Mesendoderm (in vitro differentiated cells): ENCODE measurements at regions not wholly inside any gene's neighbourhood (a gene's known extent, or its start where the extent isn't known, plus 50 kb on each side); places are given as distances from the start of the nearest gene placed in this dataset.

Experiments used
- DNase-seq: peaks from one replicate; pipeline ENCODE4 v3.0.0; 2013
- H2AK5ac ChIP-seq: 2 replicates; pipeline ENCODE4 v1.6.1; 2013; ENCODE audit warnings: low read length, inconsistent platforms
- H2BK120ac ChIP-seq: 2 replicates; pipeline ENCODE4 v1.6.1; 2013; ENCODE audit warnings: low read depth, mild to moderate bottlenecking, low read length, moderate library complexity, mixed read lengths
- H2BK15ac ChIP-seq: replicated peaks from 2 replicates; pipeline ENCODE4 v1.6.1; 2013; ENCODE audit warnings: low read depth, mild to moderate bottlenecking, moderate library complexity
- H2BK5ac ChIP-seq: 2 replicates; pipeline ENCODE4 v1.6.1; 2013; ENCODE audit warnings: low read length, inconsistent platforms
- H3K18ac ChIP-seq: 2 replicates; pipeline ENCODE4 v1.6.1; 2013; ENCODE audit warnings: mild to moderate bottlenecking, low read length, mixed read lengths
- H3K23ac ChIP-seq: one replicate; pipeline ENCODE4 v1.6.1; 2013; ENCODE audit warnings: low read length
- H3K27ac ChIP-seq: 2 replicates; pipeline ENCODE4 v1.5.1; 2013; ENCODE audit warnings: low read depth, mild to moderate bottlenecking, inconsistent platforms, low read length, moderate library complexity
- H3K27me3 ChIP-seq: 2 replicates; pipeline ENCODE4 v1.6.1; 2013; ENCODE audit warnings: low read length, control low read depth, mild to moderate bottlenecking, inconsistent platforms; ENCODE audit not compliant: insufficient read depth, poor library complexity
- H3K36me3 ChIP-seq: 2 replicates; pipeline ENCODE4 v1.6.1; 2013; ENCODE audit warnings: low read length, inconsistent platforms; ENCODE audit not compliant: control insufficient read depth, insufficient read depth
- H3K4ac ChIP-seq: one replicate; pipeline ENCODE4 v1.6.1; 2013; ENCODE audit warnings: low read depth, mild to moderate bottlenecking, low read length, moderate library complexity
- H3K4me1 ChIP-seq: 2 replicates; pipeline ENCODE4 v1.6.1; 2013; ENCODE audit warnings: low read depth, low read length, inconsistent platforms; ENCODE audit not compliant: control insufficient read depth
- H3K4me2 ChIP-seq: 2 replicates; pipeline ENCODE4 v1.6.1; 2013; ENCODE audit warnings: low read length
- H3K4me3 ChIP-seq: 2 replicates; pipeline ENCODE4 v1.5.1; 2013; ENCODE audit warnings: mild to moderate bottlenecking, low read length
- H3K56ac ChIP-seq: one replicate; pipeline ENCODE4 v1.6.1; 2013; ENCODE audit warnings: low read length
- H3K79me1 ChIP-seq: 2 replicates; pipeline ENCODE4 v1.6.1; 2013; ENCODE audit warnings: low read length, inconsistent platforms
- H3K79me2 ChIP-seq: 2 replicates; pipeline ENCODE4 v1.6.1; 2013; ENCODE audit warnings: mild to moderate bottlenecking, low read length; ENCODE audit not compliant: control insufficient read depth, insufficient read depth
- H3K9ac ChIP-seq: 2 replicates; pipeline ENCODE4 v1.6.1; 2013; ENCODE audit warnings: low read length, inconsistent platforms
- H4K5ac ChIP-seq: one replicate; pipeline ENCODE4 v1.6.1; 2013; ENCODE audit warnings: low read length
- H4K8ac ChIP-seq: one replicate; pipeline ENCODE4 v1.6.1; 2013; ENCODE audit warnings: low read depth, mild to moderate bottlenecking, control low read depth, low read length, moderate library complexity
- WGBS: extraction: QIAGEN DNeasy Blood & Tissue Kit; methylation state at CpG from one replicate; pipeline ENCODE4 v1.1.7; 2013; ENCODE audit warnings: low lambda C conversion rate, missing lambda C conversion rate; ENCODE audit not compliant: insufficient coverage; ENCODE audit errors: extremely low coverage; 5-methylcytosine and 5-hydroxymethylcytosine counted together

DNA sequence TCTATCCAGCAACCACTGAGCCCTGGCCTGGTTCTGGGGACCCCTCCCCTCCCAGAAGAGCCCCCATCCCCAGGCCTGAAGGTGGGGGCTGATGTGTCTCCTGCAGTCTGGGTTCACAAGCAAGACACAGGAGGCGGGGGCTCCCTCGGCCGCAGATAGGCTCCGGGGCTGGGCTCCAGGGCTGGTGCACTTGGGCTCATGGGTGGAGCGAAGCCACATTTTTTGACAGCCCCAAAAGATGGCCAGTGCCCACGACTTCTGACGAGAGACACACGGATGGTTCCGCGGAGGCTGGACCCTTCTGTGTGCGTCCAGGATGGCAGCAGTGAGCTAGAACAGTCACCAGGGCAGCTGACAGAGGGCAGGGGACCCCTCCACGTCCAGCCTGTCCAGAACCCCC, 57.1 kb upstream of the GATA5 start:
- no peak overlapping the region for H3K4me3 ChIP-seq
- H3K79me1 ChIP-seq, result no peaks in the 10 kb centered on the region
- H3K27me3 ChIP-seq, result no peaks in the 10 kb centered on the region
- H3K56ac ChIP-seq, result no peak overlapping the region
- no peak overlapping the region for H4K5ac ChIP-seq
- WGBS, result no CpG with 5 or more reads among the region's 12 CpGs
- H4K8ac ChIP-seq, result no peak overlapping the region
- no peak overlapping the region for H2BK120ac ChIP-seq
- no peak overlapping the region for H2AK5ac ChIP-seq
- H3K4me1 ChIP-seq, result no peaks in the 10 kb centered on the region
- no peak for DNase-seq
- H3K23ac ChIP-seq, result no peak overlapping the region
- no peaks in the 10 kb centered on the region for H3K79me2 ChIP-seq
- no peak overlapping the region for H3K18ac ChIP-seq
- no peaks in the 10 kb centered on the region for H3K36me3 ChIP-seq
- no peak overlapping the region for H2BK15ac ChIP-seq
- no peak overlapping the region for H3K27ac ChIP-seq
- H2BK5ac ChIP-seq, result no peak overlapping the region
- no peak overlapping the region for H3K4ac ChIP-seq
- no peak overlapping the region for H3K4me2 ChIP-seq
- H3K9ac ChIP-seq, result no peak overlapping the region

DNA sequence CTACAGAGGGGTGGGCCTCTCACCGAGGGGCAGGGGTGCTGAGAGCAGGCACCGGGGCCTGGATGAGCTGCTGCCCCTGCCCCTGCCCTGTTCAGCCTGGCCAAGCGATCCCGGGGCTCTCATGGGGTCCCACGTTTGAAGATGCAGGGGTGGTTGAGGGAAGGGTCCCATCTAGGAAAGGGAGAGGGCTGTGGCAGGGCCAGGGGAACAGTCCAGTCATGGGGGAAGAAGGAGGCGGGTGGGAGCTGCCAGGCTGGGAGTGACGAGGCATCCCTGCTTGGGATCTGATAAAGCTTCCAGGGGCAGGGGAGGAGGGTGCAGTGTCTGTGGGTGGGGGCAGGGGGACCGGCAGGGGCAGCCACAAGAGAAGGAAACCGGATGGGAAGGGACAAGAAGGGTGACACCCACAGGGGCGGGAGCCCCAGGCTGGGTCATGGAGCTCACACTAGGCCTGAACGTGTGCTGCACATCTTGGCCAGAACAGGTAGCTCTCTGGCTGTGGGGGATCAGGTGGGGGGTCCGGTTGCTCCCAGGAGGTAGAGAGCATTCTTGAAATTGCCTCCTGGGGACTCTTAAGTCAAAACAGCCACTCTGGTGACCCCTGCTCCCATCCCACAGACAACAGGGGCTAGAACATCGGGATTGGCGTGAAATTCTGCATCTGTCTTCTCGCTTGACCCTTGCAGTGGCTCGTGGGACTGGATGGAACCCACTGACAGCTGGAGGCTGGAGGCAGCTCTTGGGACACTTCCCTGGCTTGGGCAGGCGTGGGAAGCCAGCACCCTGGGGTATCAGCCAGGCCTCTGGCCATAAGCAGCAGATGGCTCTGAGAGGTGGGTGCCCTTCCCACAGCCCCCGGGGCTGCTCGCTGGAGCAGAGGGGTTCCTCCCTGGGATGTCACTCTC, 58.0 kb upstream of the GATA5 start:
- no peaks in the 10 kb centered on the region for H3K4me1 ChIP-seq
- H3K27ac ChIP-seq, result no peak overlapping the region
- H3K79me2 ChIP-seq, result no peaks in the 10 kb centered on the region

DNA sequence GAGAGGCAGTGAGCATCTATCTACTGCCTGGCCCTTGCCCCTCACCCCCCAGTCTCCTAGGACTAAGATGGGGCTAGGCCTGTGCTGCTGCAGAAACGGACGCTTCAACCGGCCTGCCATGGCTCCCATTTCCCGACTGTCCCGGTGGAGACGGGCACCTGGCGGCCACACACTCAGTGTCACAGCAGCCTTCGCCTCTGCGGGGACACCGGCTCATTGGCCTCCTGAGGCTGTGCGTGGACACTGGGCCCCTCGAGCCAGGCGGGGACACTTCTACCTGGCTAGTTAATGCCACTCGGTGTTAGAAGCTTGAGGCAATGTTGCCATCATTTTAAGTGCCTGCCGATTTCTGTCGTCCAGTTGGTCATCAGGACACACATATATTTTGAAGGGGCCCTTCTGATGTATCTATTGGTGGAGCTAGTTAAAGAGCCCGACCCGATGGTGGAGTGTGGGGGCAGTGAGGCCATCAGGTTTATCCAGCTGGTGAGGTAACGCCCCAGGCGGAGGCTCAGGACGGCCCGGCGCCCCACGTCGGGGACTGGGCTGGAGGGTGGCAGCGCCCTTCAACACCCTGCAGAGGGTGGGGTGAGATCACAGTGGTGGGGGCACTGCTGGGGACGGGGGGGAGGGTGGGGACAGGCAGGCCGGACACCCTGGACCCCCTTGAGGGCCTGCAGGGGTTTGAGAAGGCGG, 58.9 kb upstream of the GATA5 start:
- H4K8ac ChIP-seq, result no peak overlapping the region
- H2BK15ac ChIP-seq, result no peak overlapping the region
- WGBS, result no CpG with 5 or more reads among the region's 29 CpGs
- H2AK5ac ChIP-seq, result no peak overlapping the region
- H4K5ac ChIP-seq, result no peak overlapping the region
- no peaks in the 10 kb centered on the region for H3K4me1 ChIP-seq
- no peak overlapping the region for H2BK120ac ChIP-seq
- no peak overlapping the region for H3K56ac ChIP-seq
- H3K4me3 ChIP-seq, result no peak overlapping the region
- no peaks in the 10 kb centered on the region for H3K27me3 ChIP-seq
- no peak overlapping the region for H3K23ac ChIP-seq
- H3K9ac ChIP-seq, result no peak overlapping the region
- no peak overlapping the region for H3K27ac ChIP-seq
- DNase-seq, result no peak
- no peaks in the 10 kb centered on the region for H3K79me2 ChIP-seq
- no peaks in the 10 kb centered on the region for H3K36me3 ChIP-seq
- H3K4me2 ChIP-seq, result no peak overlapping the region
- H3K4ac ChIP-seq, result no peak overlapping the region
- H2BK5ac ChIP-seq, result no peak overlapping the region
- H3K79me1 ChIP-seq, result no peaks in the 10 kb centered on the region
- no peak overlapping the region for H3K18ac ChIP-seq

More for the DNA sequence above, 58.0 kb upstream of the GATA5 start:
- Histone ChIP-seq H3K36me3 (no peaks in the 10 kb centered on the region), H3K4me2 (no peak overlapping the region), H3K9ac (no peak overlapping the region), H2BK5ac (no peak overlapping the region), H3K56ac (no peak overlapping the region), H2BK15ac (no peak overlapping the region), H3K79me1 (no peaks in the 10 kb centered on the region), H3K4ac (no peak overlapping the region), H3K23ac (no peak overlapping the region), H4K8ac (no peak overlapping the region), H3K27me3 (no peaks in the 10 kb centered on the region), H3K18ac (no peak overlapping the region), H2BK120ac (no peak overlapping the region), H3K4me3 (no peak overlapping the region), H4K5ac (no peak overlapping the region), H2AK5ac (no peak overlapping the region)
- no CpG with 5 or more reads among the region's 19 CpGs for WGBS
- no peak for DNase-seq

DNA sequence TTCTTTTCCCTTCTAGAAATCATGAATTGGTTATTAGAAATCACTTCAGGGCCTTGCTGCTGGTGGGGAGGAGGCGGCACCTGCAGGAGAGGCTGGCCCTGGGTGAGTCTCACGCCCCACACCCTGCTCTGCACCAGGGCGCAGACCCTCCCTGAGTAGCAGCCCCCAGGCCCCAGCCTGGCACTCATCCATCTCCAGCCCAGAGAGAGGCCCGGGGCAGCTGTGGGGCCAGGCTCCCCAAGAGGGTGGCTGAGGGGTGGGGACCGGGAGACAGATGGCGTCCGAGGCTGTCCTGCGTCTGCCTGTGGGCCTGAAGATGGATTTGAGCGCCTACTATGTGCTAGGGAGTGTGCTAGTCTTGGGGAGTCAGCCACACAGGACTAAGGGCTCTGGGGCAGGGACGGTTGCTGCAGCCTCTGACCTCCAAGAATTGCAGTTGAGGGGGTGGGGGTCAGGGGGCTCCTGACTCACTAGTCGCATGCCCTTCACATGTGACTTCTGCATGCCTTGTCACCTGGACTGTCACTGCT, 59.6 kb upstream of the GATA5 start:
- H2BK5ac ChIP-seq, result no peak overlapping the region
- no peaks in the 10 kb centered on the region for H3K79me1 ChIP-seq
- no peak overlapping the region for H3K9ac ChIP-seq
- no peak overlapping the region for H3K4ac ChIP-seq
- H3K4me2 ChIP-seq, result no peak overlapping the region
- no peak overlapping the region for H4K8ac ChIP-seq
- no peak overlapping the region for H2BK120ac ChIP-seq
- no peaks in the 10 kb centered on the region for H3K27me3 ChIP-seq
- no peak overlapping the region for H4K5ac ChIP-seq
- no peak overlapping the region for H2AK5ac ChIP-seq
- H3K18ac ChIP-seq, result no peak overlapping the region
- no peak overlapping the region for H3K56ac ChIP-seq
- no peak overlapping the region for H2BK15ac ChIP-seq
- H3K27ac ChIP-seq, result no peak overlapping the region
- no peak overlapping the region for H3K23ac ChIP-seq
- no peaks in the 10 kb centered on the region for H3K36me3 ChIP-seq
- no peaks in the 10 kb centered on the region for H3K79me2 ChIP-seq
- H3K4me3 ChIP-seq, result no peak overlapping the region
- no CpG with 5 or more reads among the region's 11 CpGs for WGBS
- no peak for DNase-seq
- H3K4me1 ChIP-seq, result no peaks in the 10 kb centered on the region

DNA sequence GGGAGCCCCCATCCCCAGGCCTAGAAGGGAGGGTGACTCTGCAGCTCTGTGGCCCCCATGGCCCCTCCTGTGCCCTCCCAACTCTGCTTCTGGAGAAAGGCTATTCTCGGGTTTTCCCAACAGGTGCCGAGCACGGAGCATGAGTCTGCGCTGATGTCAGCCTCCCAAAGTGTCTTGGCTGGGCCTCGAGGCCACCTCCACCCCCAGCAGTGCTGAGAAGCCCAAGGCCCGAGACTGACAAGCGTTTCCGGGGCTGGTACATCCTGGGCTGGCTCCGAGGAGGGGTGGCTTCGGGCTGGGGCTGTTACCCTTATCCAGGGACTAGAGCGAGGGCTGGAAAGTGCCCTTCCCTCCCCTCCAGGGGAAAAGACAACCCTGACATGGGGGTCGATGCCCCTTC, 60.2 kb upstream of the GATA5 start:
- H3K9ac ChIP-seq, result no peak overlapping the region
- no peak overlapping the region for H3K4me2 ChIP-seq
- no peaks in the 10 kb centered on the region for H3K36me3 ChIP-seq
- H3K23ac ChIP-seq, result no peak overlapping the region
- H4K5ac ChIP-seq, result no peak overlapping the region
- H3K4ac ChIP-seq, result no peak overlapping the region
- H2AK5ac ChIP-seq, result no peak overlapping the region
- no peak overlapping the region for H3K27ac ChIP-seq
- no CpG with 5 or more reads among the region's 12 CpGs for WGBS
- no peaks in the 10 kb centered on the region for H3K4me1 ChIP-seq
- no peak overlapping the region for H2BK15ac ChIP-seq
- H4K8ac ChIP-seq, result no peak overlapping the region
- H3K79me1 ChIP-seq, result no peaks in the 10 kb centered on the region
- H3K18ac ChIP-seq, result no peak overlapping the region
- H3K27me3 ChIP-seq, result no peaks in the 10 kb centered on the region
- no peaks in the 10 kb centered on the region for H3K79me2 ChIP-seq
- no peak overlapping the region for H3K4me3 ChIP-seq
- no peak for DNase-seq
- H3K56ac ChIP-seq, result no peak overlapping the region
- H2BK120ac ChIP-seq, result no peak overlapping the region
- H2BK5ac ChIP-seq, result no peak overlapping the region
